Adrenal gland (tissue), 9 donors: ENCODE measurements at regions not wholly inside any gene's neighbourhood (a gene's known extent, or its start where the extent isn't known, plus 50 kb on each side); places are given as distances from the start of the nearest gene placed in this dataset.

Source experiments
- DNase-seq, 7 donors: peaks; one replicate each; pipeline ENCODE4 v3.0.0-alpha.2; 2019 to 2020
- H3K27ac ChIP-seq, 5 donors: fragments of 200-600 bp; sonication (generic) in 4 of 5; 1 replicate in 3 of 5; 2 replicates in 2 of 5; pipeline versions ENCODE4 v1.5.1 to v1.8.0; 2016 to 2020; ENCODE audit warnings: mild to moderate bottlenecking in 1 of 5
- H3K27me3 ChIP-seq: fragments of 200-600 bp; 2 replicates; pipeline ENCODE4 v1.8.0; 2021
- H3K36me3 ChIP-seq, 2 donors: fragments of 200-600 bp; replicated peaks in 1 of 2; 1 replicate in 1 of 2; 2 replicates in 1 of 2; pipeline versions ENCODE4 v1.5.1 to v1.8.0; 2018 to 2022
- H3K4me1 ChIP-seq, 2 donors: fragments of 200-600 bp; replicated peaks in 1 of 2; 1 replicate in 1 of 2; 2 replicates in 1 of 2; pipeline versions ENCODE4 v1.5.1 to v1.8.0; 2018 to 2021
- H3K4me3 ChIP-seq, 4 donors: fragments of 200-600 bp; sonication (generic) in 3 of 4; one replicate each; pipeline ENCODE4 v1.5.1; 2016 to 2018
- H3K9me3 ChIP-seq, 3 donors: fragments of 200-600 bp; sonication (generic) in 1 of 3; replicated peaks in 1 of 3; 1 replicate in 2 of 3; 2 replicates in 1 of 3; pipeline versions ENCODE4 v1.5.1 to v1.8.0; 2016 to 2021
- CTCF ChIP-seq, 6 experiments: fragments of 450-650 bp in 4 of 6; fragments of 200-600 bp in 2 of 6; sonication (generic) in 1 of 6; IDR thresholded peaks; 1 replicate in 5 of 6; 2 replicates in 1 of 6; pipeline versions ENCODE4 v1.5.1 to v1.8.0; 2016 to 2021; ENCODE audit warnings: antibody characterized with exemption in 6 of 6, mild to moderate bottlenecking in 2 of 6, moderate library complexity in 1 of 6
- POLR2A ChIP-seq, 2 donors: fragments of 450-650 bp; IDR thresholded peaks; one replicate each; pipeline ENCODE4 v1.6.1; 2017; ENCODE audit warnings: antibody characterized with exemption in 2 of 2, mild to moderate bottlenecking in 2 of 2, moderate library complexity in 1 of 2
- WGBS, 4 donors: extraction: QIAGEN DNeasy Blood & Tissue Kit in 2 of 4; methylation state at CpG; one replicate each; pipeline versions ENCODE4 v1.1.5 to v1.1.7; 2013 to 2017; 5-methylcytosine and 5-hydroxymethylcytosine counted together
- intact Hi-C, 2 donors: fragments of 100-400 bp; cut with DNase I; formaldehyde crosslinking; loops; one replicate each; pipeline versions ENCODE4 v1.14.1 to v1.15.0; 2022 to 2023
- donor health status: healthy with polysubstance abuse.
- donor health status: Bipolar disorder and iron deficiency.
- donor health status: DM: yes; HTN: yes; CAD: no.
- donor health status: DM: no; HTN: no; CAD: no.
- donor health status: DM: no; HTN: no; CAD: no.

DNA sequence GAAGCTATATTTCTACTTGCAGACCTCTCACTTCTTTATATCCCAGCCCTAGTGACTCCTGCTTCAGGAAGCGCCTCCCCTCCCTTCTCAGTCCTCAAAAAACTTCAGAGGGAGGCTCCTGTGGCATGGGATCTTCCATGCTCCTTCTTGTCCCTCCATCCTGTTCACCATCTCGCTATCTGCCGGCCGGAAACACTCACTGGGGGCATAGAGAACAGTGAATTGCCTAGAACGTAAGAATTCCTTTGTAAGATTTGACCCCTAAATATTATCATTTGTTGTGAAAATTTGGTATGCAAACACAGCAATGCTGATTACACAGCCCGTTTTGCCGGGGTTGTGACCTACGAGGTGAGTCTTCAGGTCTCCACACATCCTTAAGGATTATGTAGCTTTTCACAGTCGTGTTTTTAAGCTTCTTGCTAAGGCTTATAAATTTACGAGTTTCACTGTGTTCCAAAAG is 218.7 kb upstream of the ATP10A start:
- H3K4me1 ChIP-seq, result peaks cover 0 to 8% of the 10 kb centered on the region in 2 donors
- H3K36me3 ChIP-seq, result no peaks in the 10 kb centered on the region
- H3K9me3 ChIP-seq, result no peaks in the 10 kb centered on the region
- H3K4me3 ChIP-seq, result peak overlapping the region in 1 of 4 donors; percentile 90
- DNase-seq, result peak in 2 of 7 donors; percentile 8 to 16
- intact Hi-C loops, result no loop called here
- TF ChIP-seq POLR2A (IDR thresholded peaks at IDR 0.05) (no peak), CTCF (IDR thresholded peaks at IDR 0.05) (no peak)
- WGBS, 4 donors, result 18 to 33% (median 23%) methylated on average over 10 of the region's 10 CpGs
- peak overlapping the region in 2 of 5 donors; percentile 15 to 93 for H3K27ac ChIP-seq
- H3K27me3 ChIP-seq, result no peaks in the 10 kb centered on the region

DNA sequence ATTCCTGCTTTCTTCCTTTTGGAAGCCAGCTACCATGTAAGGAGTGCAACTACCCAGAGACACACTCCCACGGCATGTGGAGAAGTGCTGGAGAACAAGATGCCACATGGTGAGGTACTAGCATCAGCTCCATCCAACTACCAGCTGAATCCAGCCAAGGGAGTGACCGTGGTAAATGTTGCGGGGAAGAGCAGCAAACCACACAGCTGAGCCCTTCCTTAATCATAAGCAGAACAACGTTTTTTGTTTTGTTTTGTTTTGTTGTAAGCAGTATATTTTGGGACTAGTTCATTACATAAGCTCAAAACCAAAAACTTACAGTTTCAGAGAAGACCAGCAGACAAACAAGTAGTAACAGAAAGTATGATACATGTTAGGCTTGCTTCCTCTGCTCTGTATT is 212.6 kb upstream of the ATP10A start:
- no peak for DNase-seq
- 69 to 83% (median 75%) methylated on average over 4 of the region's 4 CpGs for WGBS, 4 donors
- H3K4me1 ChIP-seq, result no peaks in the 10 kb centered on the region
- no peak overlapping the region for H3K4me3 ChIP-seq
- TF ChIP-seq CTCF (IDR thresholded peaks at IDR 0.05) (no peak), POLR2A (IDR thresholded peaks at IDR 0.05) (no peak)
- no peaks in the 10 kb centered on the region for H3K36me3 ChIP-seq
- intact Hi-C loops, result no loop called here
- no peak overlapping the region for H3K27ac ChIP-seq
- H3K9me3 ChIP-seq, result no peaks in the 10 kb centered on the region
- peaks cover 4% of the 10 kb centered on the region for H3K27me3 ChIP-seq

DNA sequence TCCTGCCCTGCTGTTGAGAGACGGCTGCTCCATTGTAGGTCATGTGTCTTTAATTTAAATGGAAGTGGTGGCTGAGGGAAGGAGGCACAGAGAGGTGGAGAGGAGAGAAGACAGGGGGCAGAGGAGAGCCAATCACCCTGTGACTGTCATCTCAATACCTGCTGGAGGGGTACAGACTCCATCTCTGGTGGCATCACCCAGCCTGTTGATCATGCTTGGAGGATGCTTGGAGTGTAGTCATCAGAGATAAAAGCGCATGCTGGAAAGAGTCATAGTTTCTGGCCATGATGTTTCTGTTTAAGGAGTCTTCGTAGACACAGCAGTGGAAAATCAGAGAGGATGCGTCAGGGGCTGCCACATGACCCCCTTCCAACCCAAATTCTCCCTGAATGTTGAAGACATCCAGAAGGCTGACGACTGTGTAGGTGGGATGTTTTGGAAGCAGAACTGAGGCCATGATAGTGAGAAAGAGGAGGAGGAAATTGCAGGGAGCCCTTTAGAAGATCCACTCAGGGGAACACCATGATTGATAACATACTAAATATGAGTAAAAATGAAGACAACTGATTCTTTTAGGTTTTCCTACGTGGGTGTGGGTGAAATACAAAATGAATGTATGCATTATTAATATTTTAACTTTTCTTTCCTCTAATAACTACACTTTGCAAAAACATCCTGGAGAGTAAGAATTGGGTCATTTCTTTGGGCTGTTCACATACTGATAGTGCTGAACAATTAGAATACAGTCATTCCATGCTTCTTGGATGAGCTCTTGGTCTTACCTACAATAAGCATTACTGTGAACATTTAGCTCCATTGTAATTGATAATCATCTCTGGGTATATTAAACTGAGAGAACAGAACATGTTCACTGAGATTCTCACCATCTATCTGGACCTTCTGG is 210.6 kb upstream of the ATP10A start:
- Histone ChIP-seq H3K9me3 (no peaks in the 10 kb centered on the region), H3K27ac (no peak overlapping the region), H3K4me1 (no peaks in the 10 kb centered on the region), H3K4me3 (no peak overlapping the region), H3K36me3 (no peaks in the 10 kb centered on the region), H3K27me3 (peaks cover 4% of the 10 kb centered on the region)
- no peak for TF ChIP-seq POLR2A (IDR thresholded peaks at IDR 0.05)
- TF ChIP-seq CTCF (IDR thresholded peaks at IDR 0.05), result no peak
- 61 to 73% (median 66%) methylated on average over 6 of the region's 6 CpGs for WGBS, 4 donors
- intact Hi-C loops, result no loop called here
- DNase-seq, result no peak

DNA sequence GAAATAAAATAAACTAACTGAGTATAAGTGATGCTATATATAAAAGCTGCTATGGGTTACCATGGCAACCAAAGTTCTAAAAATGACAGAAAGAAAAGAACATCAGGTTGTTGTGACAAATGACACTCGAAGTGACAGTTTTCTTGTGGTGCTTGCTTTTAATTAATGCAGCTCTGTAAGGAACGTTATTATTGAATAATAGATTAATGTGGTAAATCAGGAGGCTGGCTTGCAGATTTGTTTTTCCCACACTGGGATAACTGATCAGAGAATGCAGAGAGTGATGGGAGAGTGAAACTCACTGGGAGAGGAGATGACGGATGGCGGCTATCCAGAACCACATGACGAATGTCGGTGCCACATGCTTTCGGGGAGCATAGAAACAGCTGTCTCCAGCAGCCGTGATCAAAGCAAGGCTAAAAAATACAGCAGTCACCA is 207.0 kb upstream of the ATP10A start:
- H3K27ac ChIP-seq, result no peak overlapping the region
- 37 to 40% (median 38%) methylated on average over 8 of the region's 8 CpGs for WGBS, 4 donors
- H3K9me3 ChIP-seq, result no peaks in the 10 kb centered on the region
- H3K4me1 ChIP-seq, result no peaks in the 10 kb centered on the region
- H3K36me3 ChIP-seq, result no peaks in the 10 kb centered on the region
- peak in 1 of 7 donors; percentile 71 for DNase-seq
- TF ChIP-seq POLR2A (IDR thresholded peaks at IDR 0.05) (no peak), CTCF (IDR thresholded peaks at IDR 0.05) (no peak)
- intact Hi-C loops, result no loop called here
- no peak overlapping the region for H3K4me3 ChIP-seq
- H3K27me3 ChIP-seq, result peaks cover 4% of the 10 kb centered on the region
